GM19463 (cell line): ENCODE measurements at regions not wholly inside any gene's neighbourhood (a gene's known extent, or its start where the extent isn't known, plus 50 kb on each side); places are given as distances from the start of the nearest gene placed in this dataset.

Experiments used
- ATAC-seq: cut with Tn5 transposase; IDR thresholded peaks from one replicate; pipeline ENCODE4 v1.9.1; 2021; ENCODE audit warnings: mild to moderate bottlenecking, moderate library complexity; ENCODE audit not compliant: unreplicated experiment

- ATAC-seq: no peak
Observed at GRCh38 chr18:27838225-27838624, 338.7 kb downstream of the CDH2 start.

GRCh38 chr18:27826101-27826500 is 350.8 kb downstream of the CDH2 start:
- ATAC-seq: no peak

GRCh38 chr18:27825689-27826088 is 351.2 kb downstream of the CDH2 start:
- ATAC-seq: no peak

GRCh38 chr18:27824841-27825681 is 351.9 kb downstream of the CDH2 start:
- ATAC-seq: no peak

GRCh38 chr18:27824275-27824674 is 352.7 kb downstream of the CDH2 start:
- ATAC-seq: no peak

GRCh38 chr18:27823053-27823452 is 353.9 kb downstream of the CDH2 start:
- no peak for ATAC-seq

- ATAC-seq: no peak
Observed at GRCh38 chr18:27808683-27809082, 368.2 kb downstream of the CDH2 start.

- no peak for ATAC-seq
Observed at GRCh38 chr18:27803957-27804356, 373.0 kb downstream of the CDH2 start.

- ATAC-seq: no peak
Observed at GRCh38 chr18:27797484-27797883, 379.4 kb downstream of the CDH2 start.

- no peak for ATAC-seq
Observed at GRCh38 chr18:27794181-27794926, 382.6 kb downstream of the CDH2 start.

- no peak for ATAC-seq
Observed at GRCh38 chr18:27793013-27793785, 383.7 kb downstream of the CDH2 start.

- ATAC-seq: no peak
Observed at GRCh38 chr18:27789406-27789805, 387.5 kb downstream of the CDH2 start.

- ATAC-seq: no peak
Observed at GRCh38 chr18:27787547-27787946, 389.4 kb downstream of the CDH2 start.

- no peak for ATAC-seq
Observed at GRCh38 chr18:27785815-27786471, 391.0 kb downstream of the CDH2 start.

GRCh38 chr18:27780061-27780745 is 396.7 kb downstream of the CDH2 start:
- no peak for ATAC-seq

- no peak for ATAC-seq
Observed at GRCh38 chr18:27778925-27779324, 398.0 kb downstream of the CDH2 start.

GRCh38 chr18:27778441-27778840 is 398.5 kb downstream of the CDH2 start:
- ATAC-seq: no peak

GRCh38 chr18:27772081-27772480 is 404.8 kb downstream of the CDH2 start:
- no peak for ATAC-seq

GRCh38 chr18:27771571-27771970 is 405.4 kb downstream of the CDH2 start:
- ATAC-seq: no peak

GRCh38 chr18:27769152-27769551 is 407.8 kb downstream of the CDH2 start:
- ATAC-seq: no peak
